Left ventricle myocardium inferior (tissue), 1 donor: ENCODE measurements at regions not wholly inside any gene's neighbourhood (a gene's known extent, or its start where the extent isn't known, plus 50 kb on each side); places are given as distances from the start of the nearest gene placed in this dataset.

ENCODE experiments used
- DNase-seq: peaks from one replicate; pipeline ENCODE4 v3.0.0-alpha.2; 2020
- H3K27ac ChIP-seq: fragments of 200-600 bp; replicated peaks from 2 replicates; pipeline ENCODE4 v1.8.0; 2021
- H3K27me3 ChIP-seq: fragments of 200-600 bp; 2 replicates; pipeline ENCODE4 v1.8.0; 2021; ENCODE audit warnings: low read depth
- H3K36me3 ChIP-seq: fragments of 200-600 bp; 2 replicates; pipeline ENCODE4 v1.8.0; 2021
- H3K4me1 ChIP-seq: fragments of 200-600 bp; 2 replicates; pipeline ENCODE4 v1.8.0; 2021
- H3K4me3 ChIP-seq: fragments of 200-600 bp; 2 replicates; pipeline ENCODE4 v1.8.0; 2021; ENCODE audit warnings: mild to moderate bottlenecking, moderate library complexity
- H3K9me3 ChIP-seq: fragments of 200-600 bp; replicated peaks from 2 replicates; pipeline ENCODE4 v1.8.0; 2021
- CTCF ChIP-seq: fragments of 200-600 bp; IDR thresholded peaks from 2 replicates; pipeline ENCODE4 v1.8.0; 2021; ENCODE audit warnings: antibody characterized with exemption, mild to moderate bottlenecking, borderline replicate concordance
- intact Hi-C: fragments of 100-400 bp; cut with micrococcal nuclease; formaldehyde crosslinking; loops from one replicate; pipeline ENCODE4 v1.11.0; 2022
- donor health status: DM: no; HTN: yes; CAD: no; lungs with severe emphysema.

- no peak overlapping the region for H3K4me3 ChIP-seq
- no peaks in the 10 kb centered on the region for H3K36me3 ChIP-seq
- intact Hi-C loops: no loop called here
- no peak for DNase-seq
- H3K9me3 ChIP-seq: no peaks in the 10 kb centered on the region
- no peaks in the 10 kb centered on the region for H3K27me3 ChIP-seq
- no peak for TF ChIP-seq CTCF
- peaks cover 12% of the 10 kb centered on the region for H3K4me1 ChIP-seq
- no peak overlapping the region for H3K27ac ChIP-seq
These were observed 394.1 kb upstream of the SYT4 start for GRCh38 chr18:43671431-43671830.

GRCh38 chr18:43680096-43680495 lies 402.8 kb upstream of the SYT4 start:
- intact Hi-C loops: no loop called here
- H3K27me3 ChIP-seq: no peaks in the 10 kb centered on the region
- no peaks in the 10 kb centered on the region for H3K36me3 ChIP-seq
- H3K9me3 ChIP-seq: no peaks in the 10 kb centered on the region
- no peak overlapping the region for H3K27ac ChIP-seq
- H3K4me1 ChIP-seq: no peaks in the 10 kb centered on the region
- DNase-seq: no peak
- no peak overlapping the region for H3K4me3 ChIP-seq
- no peak for TF ChIP-seq CTCF

- DNase-seq: no peak
These were observed 404.4 kb upstream of the SYT4 start for GRCh38 chr18:43681661-43682060.

GRCh38 chr18:43682196-43682595 lies 404.9 kb upstream of the SYT4 start:
- H3K4me3 ChIP-seq: no peak overlapping the region
- no peak for DNase-seq
- H3K27ac ChIP-seq: no peak overlapping the region
- no peaks in the 10 kb centered on the region for H3K36me3 ChIP-seq
- TF ChIP-seq CTCF: no peak
- intact Hi-C loops: no loop called here
- H3K9me3 ChIP-seq: no peaks in the 10 kb centered on the region
- H3K4me1 ChIP-seq: no peaks in the 10 kb centered on the region
- no peaks in the 10 kb centered on the region for H3K27me3 ChIP-seq

More at GRCh38 chr18:43681661-43682060, 404.4 kb upstream of the SYT4 start:
- no peaks in the 10 kb centered on the region for H3K36me3 ChIP-seq
- intact Hi-C loops: no loop called here
- no peaks in the 10 kb centered on the region for H3K4me1 ChIP-seq
- H3K27ac ChIP-seq: no peak overlapping the region
- no peaks in the 10 kb centered on the region for H3K27me3 ChIP-seq
- no peak overlapping the region for H3K4me3 ChIP-seq
- no peaks in the 10 kb centered on the region for H3K9me3 ChIP-seq
- no peak for TF ChIP-seq CTCF

- intact Hi-C loops: no loop called here
- no peak for TF ChIP-seq CTCF
- no peak overlapping the region for H3K4me3 ChIP-seq
- H3K36me3 ChIP-seq: no peaks in the 10 kb centered on the region
- no peaks in the 10 kb centered on the region for H3K4me1 ChIP-seq
- H3K9me3 ChIP-seq: peaks cover 12% of the 10 kb centered on the region
- H3K27ac ChIP-seq: no peak overlapping the region
- DNase-seq: no peak
- H3K27me3 ChIP-seq: no peaks in the 10 kb centered on the region
These were observed 409.4 kb upstream of the SYT4 start for GRCh38 chr18:43686709-43687108.

GRCh38 chr18:43692099-43692690 lies 414.9 kb upstream of the SYT4 start:
- H3K27me3 ChIP-seq: no peaks in the 10 kb centered on the region
- no peaks in the 10 kb centered on the region for H3K36me3 ChIP-seq
- no peaks in the 10 kb centered on the region for H3K4me1 ChIP-seq
- intact Hi-C loops: no loop called here
- DNase-seq: no peak
- peaks cover 12% of the 10 kb centered on the region for H3K9me3 ChIP-seq
- no peak for TF ChIP-seq CTCF
- H3K4me3 ChIP-seq: no peak overlapping the region
- no peak overlapping the region for H3K27ac ChIP-seq
